Stimulated activated CD4-positive, alpha-beta T cell treated with anti-CD3 and anti-CD28 coated beads, Interleukin-4, amount 100 ng/mL, for 48 hours (primary cell): ENCODE measurements at regions not wholly inside any gene's neighbourhood (a gene's known extent, or its start where the extent isn't known, plus 50 kb on each side); places are given as distances from the start of the nearest gene placed in this dataset.
"Not testable (repeated sequence)": the region's sequence is repeated elsewhere in the genome, so short reads cannot be mapped to it uniquely, and the experiment has no call there.

Experiments
- DNase-seq, 2 donors: peaks; one replicate each; pipeline ENCODE4 v3.0.0-alpha.2; 2020; ENCODE audit warnings: low read depth in 2 of 2

- not testable (repeated sequence) for DNase-seq
Observed at GRCh38 chr13:84579901-84580300, 697.6 kb upstream of the SLITRK1 start.

- no peak for DNase-seq
Observed at GRCh38 chr13:84574851-84575250, 692.6 kb upstream of the SLITRK1 start.

- no peak for DNase-seq
Observed at GRCh38 chr13:84571264-84571663, 689.0 kb upstream of the SLITRK1 start.

- DNase-seq: no peak
Observed at GRCh38 chr13:84570831-84571230, 688.6 kb upstream of the SLITRK1 start.

GRCh38 chr13:84569366-84569765 is 687.1 kb upstream of the SLITRK1 start:
- no peak for DNase-seq

- no peak for DNase-seq
Observed at GRCh38 chr13:84567848-84568247, 685.6 kb upstream of the SLITRK1 start.

- no peak for DNase-seq
Observed at GRCh38 chr13:84566780-84567179, 684.5 kb upstream of the SLITRK1 start.

- no peak for DNase-seq
Observed at GRCh38 chr13:84563611-84564010, 681.3 kb upstream of the SLITRK1 start.

GRCh38 chr13:84553227-84553626 is 671.0 kb upstream of the SLITRK1 start:
- no peak for DNase-seq

- DNase-seq: no peak
Observed at GRCh38 chr13:84543962-84544361, 661.7 kb upstream of the SLITRK1 start.

GRCh38 chr13:84542348-84542747 is 660.1 kb upstream of the SLITRK1 start:
- no peak for DNase-seq

- DNase-seq: no peak
Observed at GRCh38 chr13:84536906-84537305, 654.6 kb upstream of the SLITRK1 start.

GRCh38 chr13:84528408-84529070 is 646.3 kb upstream of the SLITRK1 start:
- no peak for DNase-seq

GRCh38 chr13:84525865-84526264 is 643.6 kb upstream of the SLITRK1 start:
- DNase-seq: no peak

- no peak for DNase-seq
Observed at GRCh38 chr13:84524586-84524985, 642.3 kb upstream of the SLITRK1 start.

GRCh38 chr13:84500016-84500415 is 617.7 kb upstream of the SLITRK1 start:
- no peak for DNase-seq

- DNase-seq: no peak
Observed at GRCh38 chr13:84497613-84498012, 615.3 kb upstream of the SLITRK1 start.

- no peak for DNase-seq
Observed at GRCh38 chr13:84491952-84492351, 609.7 kb upstream of the SLITRK1 start.

GRCh38 chr13:84487752-84488151 is 605.5 kb upstream of the SLITRK1 start:
- no peak for DNase-seq

GRCh38 chr13:84481958-84482357 is 599.7 kb upstream of the SLITRK1 start:
- DNase-seq: no peak

- no peak for DNase-seq
Observed at GRCh38 chr13:84479656-84480055, 597.4 kb upstream of the SLITRK1 start.

- DNase-seq: no peak
Observed at GRCh38 chr13:84470528-84470927, 588.3 kb upstream of the SLITRK1 start.

- no peak for DNase-seq
Observed at GRCh38 chr13:84466461-84466860, 584.2 kb upstream of the SLITRK1 start.

GRCh38 chr13:84460989-84461388 is 578.7 kb upstream of the SLITRK1 start:
- DNase-seq: no peak
